ENCODE measurements at regions not wholly inside any gene's neighbourhood (a gene's known extent, or its start where the extent isn't known, plus 50 kb on each side); places are given as distances from the start of the nearest gene placed in this dataset.

GRCh38 chr1:25150985-25151495 is 81.3 kb downstream of the SYF2 start:
- Histone ChIP-seq H3K9ac (ENCODE audit: insufficient read depth, low read depth, low read length) (no peak overlapping the region), H3K27ac (ENCODE audit: extremely low read length, insufficient read depth, low read length) (no peak overlapping the region), H3K9me3 (ENCODE audit: low read length) (no peaks in the 10 kb centered on the region), H3K4me2 (ENCODE audit: low read depth, low read length) (no peak overlapping the region), H3K36me3 (replicated peaks in 1 of 2; ENCODE audit: control insufficient read depth in 1 of 2, insufficient read depth in 2 of 2, low read length in 2 of 2) (no peaks in the 10 kb centered on the region; a peak in 1 of 5 replicates), H3K27me3 (ENCODE audit: control insufficient read depth in 1 of 2, insufficient read depth in 2 of 2, low read length in 2 of 2) (no peaks in the 10 kb centered on the region), H3K4me3 (replicated peaks in 1 of 3; ENCODE audit: insufficient read depth in 1 of 3, low read depth in 2 of 3, low read length in 3 of 3) (no peak overlapping the region), H2AFZ (ENCODE audit: low read length) (no peak overlapping the region), H3K4me1 (ENCODE audit: insufficient read depth, low read length) (peaks cover 10% of the 10 kb centered on the region; the same call in 1 of the 2 replicates), H4K20me1 (ENCODE audit: insufficient read depth, low read length) (no peaks in the 10 kb centered on the region), H3K79me2 (ENCODE audit: insufficient read depth, low read length) (no peaks in the 10 kb centered on the region)
- DNase-seq (ENCODE audit: low spot score) (no peak), ATAC-seq (no peak), FAIRE-seq (no peak)
- whole genome bisulfite sequencing (ENCODE audit: low lambda C conversion rate), result 100% methylated on average over 1 of the region's 1 CpG
- intact Hi-C loops (cut with micrococcal nuclease; ENCODE audit: unreplicated experiment), result no loop called here
- ChIA-PET CTCF (ENCODE audit: low intra/inter-chr PET ratio, low total read pairs) (no interaction called here), POLR2A (no interaction called here)
- in situ Hi-C loops (cut with HindIII; ENCODE audit: extremely low pct_ligation_motif_present, low pct_unique_long_range_greater_than_20kb), result no loop called here
- no TSS peak for BruUV-seq (replicated peaks)
- TF ChIP-seq ZNF317 (CRISPR knock-in tag; IDR thresholded peaks at IDR 0.05) (peak; percentile 98), HOXA3 (CRISPR knock-in tag; IDR thresholded peaks at IDR 0.05) (no peak)

DNA sequence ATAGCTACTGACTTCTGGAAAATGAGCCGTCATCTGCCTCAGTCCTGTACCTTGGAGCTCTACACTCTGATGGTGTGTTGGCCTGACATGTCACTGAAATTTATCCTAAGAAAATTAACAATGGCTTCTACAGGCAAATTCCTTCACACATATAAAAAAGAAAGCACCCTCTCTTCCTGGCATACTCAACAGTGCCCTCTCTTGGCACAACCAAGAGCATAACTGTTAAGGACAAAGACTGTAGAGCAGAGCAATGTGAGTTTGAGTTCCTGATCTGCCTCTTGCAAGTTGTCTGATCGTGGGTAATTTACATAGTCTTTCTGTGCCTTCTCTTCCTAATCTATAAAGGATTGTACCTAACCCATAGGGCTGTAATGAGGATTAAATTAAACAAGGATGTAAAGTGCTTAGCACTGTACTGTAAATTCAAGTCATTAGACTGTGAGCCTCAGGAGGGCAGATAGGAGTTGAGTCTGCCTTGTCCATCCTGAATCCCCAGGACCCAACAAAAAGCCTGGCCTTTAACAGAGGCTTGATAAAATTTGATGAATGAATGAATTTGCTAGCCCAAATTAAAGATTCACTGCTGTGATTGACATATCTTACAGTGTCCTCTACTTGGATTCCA is 83.5 kb downstream of the SYF2 start:
- FAIRE-seq, result peak; percentile 58
- H3K36me3 ChIP-seq (replicated peaks in 1 of 2; ENCODE audit: control insufficient read depth in 1 of 2, insufficient read depth in 2 of 2, low read length in 2 of 2), result no peaks in the 10 kb centered on the region; a peak in 1 of 5 replicates
- no peaks in the 10 kb centered on the region for H4K20me1 ChIP-seq (ENCODE audit: insufficient read depth, low read length)
- ChIA-PET CTCF (ENCODE audit: low intra/inter-chr PET ratio, low total read pairs) (interaction anchor here (1.2 to 2.7 kb wide), 2 partner anchors 32 to 56 kb away, joined by 4 to 11 read pairs; no protein-coding TSS in a partner anchor), POLR2A (interaction anchor here (1.6 to 2.9 kb wide), 2 partner anchors 9 to 20 kb away, joined by 4 to 11 read pairs; no protein-coding TSS in a partner anchor)
- no peak overlapping the region for H2AFZ ChIP-seq (ENCODE audit: low read length)
- H3K4me1 ChIP-seq (ENCODE audit: insufficient read depth, low read length), result peaks cover 10% of the 10 kb centered on the region; the same call in 1 of the 2 replicates
- no peak overlapping the region for H3K27ac ChIP-seq (ENCODE audit: extremely low read length, insufficient read depth, low read length)
- no peaks in the 10 kb centered on the region for H3K9me3 ChIP-seq (ENCODE audit: low read length)
- H3K4me2 ChIP-seq (ENCODE audit: low read depth, low read length), result 0 out of 2 replicates have a peak overlapping the region, but pooled peaks have one; percentile 5
- peak; percentile 27 for DNase-seq (ENCODE audit: low spot score)
- H3K4me3 ChIP-seq (replicated peaks in 1 of 3; ENCODE audit: insufficient read depth in 1 of 3, low read depth in 2 of 3, low read length in 3 of 3), result no peak overlapping the region
- H3K9ac ChIP-seq (ENCODE audit: insufficient read depth, low read depth, low read length), result no peak overlapping the region
- no TSS peak for BruUV-seq (replicated peaks)
- WGBS (ENCODE audit: low lambda C conversion rate), result 60% methylated on average over 2 of the region's 2 CpGs
- peak; percentile 37; the same call in 1 of the 3 replicates for ATAC-seq
- no peaks in the 10 kb centered on the region for H3K27me3 ChIP-seq (ENCODE audit: control insufficient read depth in 1 of 2, insufficient read depth in 2 of 2, low read length in 2 of 2)
- intact Hi-C loops (cut with micrococcal nuclease; ENCODE audit: unreplicated experiment) (loop anchor here (2.0 kb wide), 1 partner anchor 56 kb away; no protein-coding TSS in a partner anchor), in situ Hi-C loops (cut with HindIII; ENCODE audit: extremely low pct_ligation_motif_present, low pct_unique_long_range_greater_than_20kb) (no loop called here)
- H3K79me2 ChIP-seq (ENCODE audit: insufficient read depth, low read length), result no peaks in the 10 kb centered on the region
- TF ChIP-seq STAG1 (CRISPR knock-in tag; IDR thresholded peaks at IDR 0.05) (peak; percentile 54), SAP130 (CRISPR knock-in tag; IDR thresholded peaks at IDR 0.05; ENCODE audit: low read depth) (0 out of 2 replicates have a peak, but pooled peaks have one; percentile 13), RAD21 (CRISPR knock-in tag; IDR thresholded peaks at IDR 0.05) (peak; percentile 36; the same call in 1 of the 2 replicates), ZSCAN20 (CRISPR knock-in tag; IDR thresholded peaks at IDR 0.05; ENCODE audit: borderline replicate concordance) (no peak), SMC3 (IDR thresholded peaks at IDR 0.05; ENCODE audit: low read length) (peak; percentile 74), ZNF142 (CRISPR knock-in tag; IDR thresholded peaks at IDR 0.05) (no peak), MBD4 (IDR thresholded peaks at IDR 0.05; ENCODE audit: borderline replicate concordance, low read length) (no peak), GATAD2A (CRISPR knock-in tag; IDR thresholded peaks at IDR 0.05) (peak; percentile 21; the same call in 1 of the 2 replicates)
- TF ChIP-seq, protein P1, sequence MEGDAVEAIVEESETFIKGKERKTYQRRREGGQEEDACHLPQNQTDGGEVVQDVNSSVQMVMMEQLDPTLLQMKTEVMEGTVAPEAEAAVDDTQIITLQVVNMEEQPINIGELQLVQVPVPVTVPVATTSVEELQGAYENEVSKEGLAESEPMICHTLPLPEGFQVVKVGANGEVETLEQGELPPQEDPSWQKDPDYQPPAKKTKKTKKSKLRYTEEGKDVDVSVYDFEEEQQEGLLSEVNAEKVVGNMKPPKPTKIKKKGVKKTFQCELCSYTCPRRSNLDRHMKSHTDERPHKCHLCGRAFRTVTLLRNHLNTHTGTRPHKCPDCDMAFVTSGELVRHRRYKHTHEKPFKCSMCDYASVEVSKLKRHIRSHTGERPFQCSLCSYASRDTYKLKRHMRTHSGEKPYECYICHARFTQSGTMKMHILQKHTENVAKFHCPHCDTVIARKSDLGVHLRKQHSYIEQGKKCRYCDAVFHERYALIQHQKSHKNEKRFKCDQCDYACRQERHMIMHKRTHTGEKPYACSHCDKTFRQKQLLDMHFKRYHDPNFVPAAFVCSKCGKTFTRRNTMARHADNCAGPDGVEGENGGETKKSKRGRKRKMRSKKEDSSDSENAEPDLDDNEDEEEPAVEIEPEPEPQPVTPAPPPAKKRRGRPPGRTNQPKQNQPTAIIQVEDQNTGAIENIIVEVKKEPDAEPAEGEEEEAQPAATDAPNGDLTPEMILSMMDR (CRISPR knock-in tag; IDR thresholded peaks at IDR 0.05), result peak; percentile 62

Measured in HepG2 (cell line).